GM21576 (cell line): ENCODE measurements at regions not wholly inside any gene's neighbourhood (a gene's known extent, or its start where the extent isn't known, plus 50 kb on each side); places are given as distances from the start of the nearest gene placed in this dataset.

ENCODE experiments used
- ATAC-seq: cut with Tn5 transposase; IDR thresholded peaks from one replicate; pipeline ENCODE4 v1.9.1; 2021; ENCODE audit warnings: mild to moderate bottlenecking, moderate library complexity; ENCODE audit not compliant: unreplicated experiment

DNA sequence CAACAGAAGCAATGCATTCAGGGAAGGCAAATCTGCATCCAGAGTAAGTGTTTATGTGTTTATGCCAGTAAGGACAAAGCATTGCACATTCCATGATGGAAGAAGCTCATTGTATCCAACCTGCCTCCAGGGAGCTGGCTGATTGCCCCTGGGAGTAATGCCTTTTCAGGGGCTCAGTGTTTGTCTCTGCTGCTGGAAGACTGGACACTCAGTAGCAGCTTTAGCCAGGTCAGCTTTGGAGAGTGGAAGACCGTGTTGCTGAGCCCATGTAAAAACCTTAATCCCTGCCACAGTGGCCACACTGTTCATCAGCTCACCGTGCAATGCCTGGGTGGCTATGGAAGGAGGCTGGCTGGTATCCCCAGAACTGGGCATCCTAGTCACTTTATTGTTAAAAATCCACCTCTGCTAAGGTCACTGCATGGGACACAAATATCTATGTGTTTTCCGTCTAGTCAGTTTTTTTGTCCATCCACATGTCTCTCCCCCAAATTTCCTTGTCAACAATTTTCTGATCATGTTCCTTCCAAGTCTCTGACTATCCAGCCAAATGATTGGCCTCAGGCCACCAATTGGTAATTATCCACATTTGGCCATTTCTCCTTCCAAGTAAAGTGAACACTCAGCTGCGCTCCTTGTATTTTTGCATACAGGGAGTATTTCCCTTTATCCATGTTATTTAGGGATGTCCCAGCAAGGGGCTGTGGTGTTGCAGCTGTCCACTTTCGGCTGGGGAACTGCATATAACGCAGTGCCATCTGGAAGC is 2044.5 kb upstream of the AGA start:
- ATAC-seq = no peak

DNA sequence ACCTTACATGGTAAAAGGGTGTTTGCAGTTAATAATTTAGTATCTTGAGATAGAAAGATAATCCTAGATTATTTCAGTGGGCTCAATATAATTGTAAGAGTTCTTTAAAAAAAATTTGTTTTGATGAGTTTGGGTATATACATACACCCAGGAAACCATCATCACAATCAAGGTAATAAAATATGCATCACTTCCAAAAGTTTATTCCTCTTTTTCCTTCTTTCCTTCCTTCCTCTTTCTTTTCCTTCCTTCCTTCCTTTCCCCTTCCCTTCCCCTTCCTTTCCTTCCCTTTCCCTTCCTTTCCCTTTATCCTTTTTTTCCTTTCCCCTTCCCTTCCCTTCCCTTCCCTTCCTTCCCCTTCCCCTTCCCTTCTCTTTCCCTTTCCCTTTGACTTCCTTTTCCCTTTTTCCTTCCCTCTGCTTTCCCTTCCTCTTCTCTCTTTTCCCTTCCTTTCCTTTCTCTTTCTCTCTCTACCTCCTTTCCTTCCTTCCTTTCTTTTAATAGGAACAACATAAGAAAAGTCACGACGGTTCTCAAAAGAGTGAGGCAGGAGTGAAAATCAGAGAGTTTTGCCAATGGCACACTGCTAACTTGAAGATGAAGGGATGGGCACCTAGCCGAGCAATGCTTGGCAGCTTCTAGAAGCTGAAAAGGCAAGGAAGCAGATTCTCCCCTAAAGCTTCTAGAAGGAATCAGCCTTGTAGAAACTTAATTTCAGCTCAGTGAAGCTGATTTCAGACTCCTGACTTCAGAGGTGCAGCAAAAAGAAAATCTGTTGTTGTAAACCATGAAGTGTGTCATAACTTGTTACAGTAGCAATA is 2050.2 kb upstream of the AGA start:
- no peak for ATAC-seq

DNA sequence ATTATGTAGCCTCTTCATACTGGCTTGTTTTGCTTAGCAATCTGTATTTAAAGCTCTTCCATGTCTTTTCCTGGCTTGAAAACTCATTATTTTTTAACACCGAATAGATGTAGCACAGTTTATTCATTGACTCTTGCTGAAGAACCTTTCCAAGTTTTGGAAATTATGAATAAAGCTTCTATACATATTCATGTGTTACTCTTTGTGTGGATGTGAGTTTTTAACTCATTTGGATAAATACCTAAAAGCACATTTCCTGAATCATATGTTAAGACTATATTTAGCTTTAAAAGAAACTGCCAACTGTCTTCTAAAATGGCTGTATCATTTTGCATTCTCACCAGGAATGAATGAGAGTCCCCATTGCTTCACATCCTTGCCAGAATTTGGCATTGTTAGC is 2061.7 kb upstream of the AGA start:
- ATAC-seq = no peak

DNA sequence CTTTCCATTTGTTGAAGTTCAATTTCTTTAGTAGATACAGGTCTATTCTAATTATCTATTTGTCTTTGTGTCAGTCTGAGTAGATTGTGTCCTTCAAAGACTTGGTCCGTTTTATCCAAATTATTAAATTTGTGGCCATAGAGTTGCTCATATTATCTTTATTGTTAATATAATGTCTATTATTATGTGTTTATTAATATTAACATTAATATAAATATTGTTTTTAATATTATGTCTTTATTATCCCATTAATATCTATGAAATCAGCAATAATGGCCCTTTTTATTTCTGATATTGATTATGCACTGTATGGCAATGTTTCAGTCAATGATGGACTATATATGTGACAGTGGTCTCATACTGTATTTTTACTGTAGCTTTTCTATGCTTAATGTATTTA is 2067.3 kb upstream of the AGA start:
- ATAC-seq = no peak

DNA sequence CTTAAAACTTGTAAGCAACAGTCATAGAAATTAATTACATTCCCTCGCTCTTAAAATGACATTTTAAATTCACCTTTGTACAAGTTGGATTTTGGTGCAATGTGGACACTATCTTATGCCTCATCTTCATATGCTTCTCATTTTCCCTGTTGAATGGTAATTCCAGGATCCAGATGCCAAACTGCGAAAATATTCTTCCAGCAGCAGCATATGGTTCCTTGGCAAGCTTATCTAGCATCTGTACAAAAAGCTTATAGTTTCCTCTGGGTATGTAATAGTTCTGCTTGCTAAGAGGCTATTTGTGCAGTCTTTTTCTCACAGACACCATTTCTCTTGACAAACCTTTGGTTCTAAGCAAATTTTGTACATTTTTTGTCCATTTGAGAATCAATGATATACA is 2079.7 kb upstream of the AGA start:
- no peak for ATAC-seq

DNA sequence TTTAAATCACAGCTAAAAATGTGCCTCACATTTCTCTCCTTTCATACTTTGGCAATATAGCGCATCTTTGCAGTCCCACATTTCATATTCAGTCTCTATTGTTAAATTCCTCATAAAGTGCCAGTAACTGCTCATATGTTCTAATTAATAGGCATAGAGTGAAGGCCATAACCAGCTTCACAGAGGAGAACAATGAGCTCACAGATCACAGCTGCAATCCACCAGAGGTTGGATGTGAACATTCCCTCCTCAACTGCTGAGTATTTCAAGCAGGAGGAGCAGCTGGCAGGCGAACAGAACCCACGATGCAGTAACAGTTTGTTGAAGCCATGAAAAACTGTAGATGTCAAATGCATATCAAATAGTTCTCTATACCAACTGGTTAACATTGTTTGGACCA is 2088.7 kb upstream of the AGA start:
- no peak for ATAC-seq

DNA sequence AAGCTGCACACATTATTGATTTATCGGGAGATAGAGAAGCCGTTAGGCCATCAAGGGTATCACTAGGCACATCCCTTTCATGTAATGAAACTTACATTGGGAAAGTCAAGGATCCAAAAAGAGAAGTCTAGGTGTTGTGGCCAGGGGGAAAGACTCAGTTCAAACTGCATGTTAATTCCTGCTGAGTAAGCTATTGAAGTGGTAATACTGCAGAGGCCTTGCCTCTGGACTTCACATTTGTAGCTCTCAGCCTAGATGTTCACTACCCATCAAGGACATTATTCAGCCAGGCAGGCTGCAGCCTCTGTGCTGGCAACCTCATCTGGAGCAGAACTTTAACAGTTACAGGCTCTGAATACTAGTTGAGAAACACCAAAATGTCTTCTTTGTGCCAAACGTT is 2094.5 kb upstream of the AGA start:
- ATAC-seq = no peak

DNA sequence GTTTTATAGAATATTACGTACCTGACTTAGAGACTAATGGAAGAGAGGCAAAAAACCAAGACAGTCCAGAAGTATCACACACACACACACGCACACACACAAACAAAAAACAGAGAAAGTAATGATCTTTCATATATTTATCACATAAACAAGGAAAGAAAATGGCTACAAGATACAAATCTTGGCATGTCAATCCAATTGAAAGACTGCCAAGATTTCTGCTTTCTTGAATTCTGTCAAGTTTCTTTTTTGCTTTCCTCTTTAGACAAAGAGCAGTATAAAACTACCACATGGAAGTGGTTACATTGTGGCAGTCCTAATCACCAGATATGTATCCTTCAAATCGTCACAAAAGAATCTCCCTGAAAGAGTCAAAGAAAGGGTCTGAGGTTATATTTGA is 2097.4 kb upstream of the AGA start:
- no peak for ATAC-seq

DNA sequence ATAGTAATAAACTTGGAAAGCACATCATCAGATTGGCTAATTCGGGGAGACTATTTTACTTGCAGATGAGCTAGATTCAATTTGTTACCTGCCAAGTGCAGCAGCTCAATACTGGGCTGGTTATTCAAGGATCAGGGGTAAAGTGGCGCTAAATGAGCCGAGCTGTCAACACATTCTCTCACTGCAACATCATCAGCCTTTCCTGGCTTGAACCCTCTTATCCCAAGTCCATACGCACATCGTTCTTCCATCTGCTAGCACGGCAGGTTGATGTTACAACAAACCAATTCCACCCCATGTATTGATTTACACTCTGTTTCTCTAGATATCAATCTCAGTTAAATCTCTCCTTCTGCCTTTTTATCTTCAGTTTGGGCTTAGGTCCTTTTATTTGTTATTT is 2101.5 kb upstream of the AGA start:
- no peak for ATAC-seq

DNA sequence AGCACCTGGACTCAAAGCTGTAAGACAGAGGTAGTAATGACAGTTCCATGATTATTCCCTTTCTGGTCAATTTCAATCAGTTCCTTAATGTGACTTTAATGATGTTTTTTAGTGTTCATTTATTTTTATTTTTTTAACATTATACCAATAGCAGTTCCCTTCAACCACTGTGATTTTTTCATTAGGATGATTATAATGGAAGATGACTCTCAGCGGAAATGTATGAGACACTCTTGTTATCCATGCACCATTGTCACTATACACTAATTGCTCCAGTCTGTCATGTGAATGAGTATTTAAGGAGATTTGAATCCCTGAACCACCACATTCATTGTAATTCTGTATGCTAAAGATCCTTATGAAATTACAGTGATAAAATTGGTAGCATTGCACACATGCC is 2102.3 kb upstream of the AGA start:
- ATAC-seq = no peak

DNA sequence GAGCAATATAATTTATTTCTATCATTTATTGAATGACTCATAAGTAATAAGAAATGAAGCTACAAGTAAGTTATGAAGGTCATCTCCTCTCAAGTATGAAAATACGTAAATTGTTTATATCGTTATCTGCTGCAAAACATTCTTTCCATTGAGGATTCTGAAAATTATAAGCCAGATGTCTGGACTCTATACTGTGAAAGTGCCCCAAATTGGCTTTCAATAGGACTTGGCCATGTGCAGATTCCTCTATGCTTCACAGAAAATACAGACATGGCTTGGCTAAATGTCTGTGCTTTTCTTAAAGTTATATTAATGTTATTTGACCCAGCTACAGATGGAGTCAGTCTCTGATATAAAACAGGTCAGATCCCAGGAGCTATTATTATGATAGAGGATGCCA is 2109.9 kb upstream of the AGA start:
- ATAC-seq = no peak

DNA sequence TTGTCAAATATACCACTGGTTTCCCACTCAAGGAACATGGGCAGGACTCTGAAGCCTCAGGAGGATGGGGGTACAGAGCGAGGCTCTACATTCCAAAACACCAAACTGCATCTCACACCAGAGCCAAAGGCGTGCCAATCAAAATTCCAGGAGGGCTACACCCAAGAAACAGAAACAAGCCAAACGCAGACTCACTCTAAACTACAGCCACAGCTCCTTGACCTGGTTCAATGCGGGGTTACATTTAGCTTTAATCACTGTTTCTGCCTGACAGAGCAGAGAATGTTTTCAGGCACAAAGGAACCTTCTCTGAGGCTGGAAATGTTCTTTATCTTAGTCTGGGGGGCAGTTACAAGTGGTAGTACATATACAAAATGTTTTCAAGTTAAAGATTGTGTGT is 2121.5 kb upstream of the AGA start:
- no peak for ATAC-seq

DNA sequence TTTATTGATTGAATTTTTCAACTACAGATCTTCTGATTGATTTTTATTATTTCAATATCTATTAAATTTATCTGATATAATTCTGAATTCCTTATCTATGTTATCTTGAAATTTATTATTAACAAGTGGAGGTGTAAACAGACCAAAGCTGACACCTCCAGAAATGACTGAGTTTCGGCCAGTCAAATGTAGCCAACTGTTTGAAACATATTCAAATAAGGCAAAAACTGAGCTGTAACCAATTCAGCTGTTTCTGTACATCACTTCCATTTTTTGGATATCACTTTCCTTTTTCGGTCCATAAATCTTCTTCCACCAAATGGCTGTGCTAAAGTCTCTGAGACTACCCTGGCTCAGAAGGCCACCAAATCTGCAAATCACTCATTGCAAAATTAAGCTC is 2127.3 kb upstream of the AGA start:
- ATAC-seq = no peak

DNA sequence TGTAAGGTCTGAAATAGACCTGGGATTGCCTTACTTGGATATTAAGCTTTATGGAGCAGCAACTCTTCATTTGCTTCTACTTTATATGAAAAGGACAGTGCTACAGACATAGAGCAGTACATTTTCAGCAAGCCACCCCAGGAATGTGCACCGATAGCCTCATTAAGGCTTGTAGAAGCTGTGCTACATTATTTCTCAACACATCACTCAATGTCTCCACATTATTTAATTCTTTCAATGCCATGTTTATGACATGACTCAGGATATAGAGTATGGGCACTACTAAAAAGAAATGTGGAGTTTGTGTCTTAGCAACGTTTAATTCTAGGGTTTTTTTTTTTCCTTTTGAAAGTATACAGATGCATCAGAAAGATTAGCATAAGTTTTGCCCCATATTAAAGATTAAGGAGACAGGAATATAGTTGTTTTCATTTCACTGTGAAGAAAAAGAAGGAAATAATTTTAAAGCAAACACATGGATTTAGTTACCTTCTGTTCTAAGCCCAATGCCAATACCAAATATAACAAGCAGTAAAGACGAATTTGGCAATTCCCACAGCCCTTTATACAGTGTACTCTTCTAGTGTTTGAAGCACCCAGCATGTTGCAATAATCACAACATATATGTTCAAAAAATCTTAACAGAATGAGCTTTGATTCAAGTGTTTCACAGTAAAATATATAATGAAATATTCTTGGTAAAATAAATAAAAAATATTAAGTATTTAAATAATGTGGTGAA is 2140.1 kb upstream of the AGA start:
- ATAC-seq = no peak

DNA sequence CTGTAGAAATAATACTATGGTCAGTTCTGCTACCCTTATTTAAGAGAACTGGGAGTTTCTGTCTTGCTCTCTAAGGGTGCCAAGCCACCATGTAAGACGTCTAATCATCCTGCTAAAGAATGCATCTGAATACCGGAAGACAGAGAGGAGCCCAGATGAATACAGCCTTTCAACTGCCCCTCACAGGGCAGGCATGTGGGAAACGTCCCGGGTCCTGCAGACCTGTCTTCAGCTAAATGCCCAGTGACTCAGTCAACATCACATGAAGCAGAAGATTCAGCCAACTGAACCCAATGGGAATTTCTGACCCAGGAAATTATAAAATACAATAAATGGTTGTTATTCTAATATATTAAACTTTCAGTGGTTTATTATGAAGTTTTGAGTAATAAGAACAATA is 2141.0 kb upstream of the AGA start:
- ATAC-seq = no peak

DNA sequence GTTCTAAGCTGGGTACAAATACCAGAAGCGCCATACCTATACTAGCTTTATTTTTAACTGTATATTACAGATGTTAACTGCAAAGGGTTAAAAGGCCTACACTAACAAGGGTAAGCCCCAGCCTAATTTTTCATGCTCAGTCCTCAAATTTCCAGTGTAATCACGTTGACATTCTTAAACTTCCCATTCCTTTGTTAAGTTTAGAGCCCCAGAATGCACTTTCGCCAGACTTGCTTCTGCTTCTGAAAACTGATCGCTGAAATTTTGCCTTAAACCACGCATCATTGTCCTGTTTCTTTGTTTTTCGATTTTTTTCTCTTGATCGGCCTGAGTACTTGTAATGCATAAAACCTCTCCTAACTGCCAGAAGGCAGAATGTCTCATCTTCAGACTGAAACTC is 2141.9 kb upstream of the AGA start:
- no peak for ATAC-seq

DNA sequence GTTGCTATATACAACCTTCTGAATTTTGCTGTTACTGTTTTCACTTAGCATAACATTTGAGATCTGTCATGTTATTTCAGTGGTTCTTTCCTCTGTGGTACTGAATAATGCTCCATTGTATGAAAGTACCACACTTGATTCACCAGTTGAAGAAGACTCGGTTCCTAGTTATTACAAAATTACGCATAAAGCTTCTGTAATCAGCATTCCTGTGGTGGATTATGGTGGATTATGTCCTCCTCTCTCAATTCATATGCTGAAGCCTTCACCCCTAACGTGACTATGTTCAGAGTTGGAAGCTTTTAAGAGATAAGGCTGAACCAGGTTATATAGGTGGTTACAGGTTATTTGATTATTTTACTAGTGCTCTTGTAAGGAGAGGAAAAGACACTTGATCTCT is 2143.5 kb upstream of the AGA start:
- ATAC-seq = no peak

DNA sequence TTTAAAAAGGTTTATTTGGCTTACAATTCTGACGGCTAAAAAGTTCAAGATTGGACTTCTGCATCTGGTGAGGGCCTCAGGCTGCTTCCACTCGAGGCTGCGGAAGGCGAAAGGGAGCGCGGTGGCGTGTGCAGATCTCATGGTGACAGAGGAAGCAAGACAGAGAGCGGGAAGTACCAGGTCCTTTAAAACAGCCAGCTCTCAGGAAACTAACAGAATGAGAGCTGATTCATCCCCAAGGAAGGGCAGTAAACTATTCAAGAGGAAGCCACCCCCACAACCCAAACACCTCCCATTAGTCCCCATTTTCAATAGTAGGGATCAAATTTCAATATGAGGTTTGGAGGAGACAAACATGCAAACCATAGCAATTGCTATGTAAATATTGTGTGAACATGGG is 2144.2 kb upstream of the AGA start:
- no peak for ATAC-seq

DNA sequence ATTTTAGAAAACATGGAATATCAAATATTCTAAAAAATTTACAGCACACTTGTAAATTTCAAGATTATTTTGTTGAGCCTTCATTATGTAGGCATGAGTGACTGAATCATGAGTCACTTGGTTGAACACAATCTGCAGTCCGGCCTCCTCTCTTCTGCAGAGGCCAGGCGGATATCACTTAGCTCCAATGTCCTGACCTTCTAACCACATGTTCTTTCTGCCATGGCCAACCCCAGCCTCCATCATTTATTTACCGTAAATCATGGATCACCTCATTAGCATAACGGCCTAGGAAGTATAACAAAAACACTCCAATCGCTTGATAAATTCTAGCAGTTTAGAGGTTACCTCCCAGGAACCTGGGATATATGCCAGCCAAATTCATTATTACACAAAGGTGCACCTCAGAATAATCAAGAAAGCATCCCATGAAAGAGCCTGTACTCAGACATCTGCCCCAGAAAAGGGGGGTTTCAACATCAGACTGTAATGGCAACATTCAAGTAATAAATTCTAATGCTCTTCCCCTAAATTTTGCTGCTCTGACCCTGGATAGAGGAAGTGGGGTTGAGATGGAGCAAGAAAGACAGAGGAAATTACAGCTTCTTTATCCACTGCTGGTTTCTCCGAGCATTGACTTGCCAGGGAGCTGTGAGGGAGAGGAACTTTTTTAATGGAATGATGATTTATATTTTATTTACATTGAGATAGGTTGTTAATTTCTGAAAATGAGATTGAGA is 2153.6 kb upstream of the AGA start:
- ATAC-seq = no peak

DNA sequence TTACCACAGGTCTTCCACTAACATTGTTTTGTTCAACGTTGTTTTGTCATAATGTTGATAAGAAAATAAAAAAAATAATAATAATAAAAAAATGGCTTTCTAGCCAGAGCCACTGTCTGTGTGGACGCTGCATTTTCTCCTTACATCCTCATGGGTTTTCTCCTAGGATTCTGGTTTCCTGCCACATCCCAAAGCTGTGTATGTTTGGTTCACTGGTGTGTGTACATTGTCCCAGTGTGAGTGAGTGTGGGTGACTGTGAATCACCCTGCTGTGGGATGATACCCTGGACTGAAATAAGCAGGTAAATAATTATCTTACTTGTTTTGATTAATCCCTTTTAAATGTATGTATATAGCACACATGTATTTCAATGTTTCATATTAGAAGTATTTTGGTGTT is 2154.4 kb upstream of the AGA start:
- no peak for ATAC-seq

DNA sequence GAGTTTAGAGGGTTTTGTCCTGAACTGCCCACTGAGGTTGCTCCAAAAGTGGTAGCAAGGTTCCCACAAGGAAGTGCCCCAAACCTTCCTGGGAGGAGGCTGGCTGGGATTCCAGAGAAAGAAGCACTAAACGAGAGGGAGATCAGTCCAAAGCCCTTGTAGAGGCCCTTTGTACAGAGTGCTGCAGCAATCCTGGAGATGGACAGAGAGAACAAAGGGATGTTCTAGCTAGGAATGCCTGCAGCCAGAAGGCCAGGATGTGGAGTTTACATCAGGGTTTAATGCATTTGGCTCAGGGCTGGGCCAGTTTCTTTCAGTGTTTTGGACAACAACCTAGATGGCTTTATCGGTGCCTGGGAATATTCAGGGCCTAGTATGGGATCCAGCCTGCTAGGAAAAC is 2155.1 kb upstream of the AGA start:
- no peak for ATAC-seq
